ENCODE measurements at regions not wholly inside any gene's neighbourhood (a gene's known extent, or its start where the extent isn't known, plus 50 kb on each side); places are given as distances from the start of the nearest gene placed in this dataset.

- H3K27me3 ChIP-seq, result no peaks in the 10 kb centered on the region
- H3K4me3 ChIP-seq, result no peak overlapping the region
- 47% methylated on average over 10 of the region's 10 CpGs for WGBS (ENCODE audit: insufficient coverage, low coverage, low lambda C conversion rate, missing lambda C conversion rate)
- no peaks in the 10 kb centered on the region for H3K9me3 ChIP-seq
- no peaks in the 10 kb centered on the region for H3K4me1 ChIP-seq
- no peak overlapping the region for H3K27ac ChIP-seq
- ATAC-seq, result no peak
- no peak for DNase-seq
- intact Hi-C loops (cut with DNase I), result no loop called here
- no peaks in the 10 kb centered on the region for H3K36me3 ChIP-seq
- TF ChIP-seq POLR2A (IDR thresholded peaks at IDR 0.05) (no peak), CTCF (IDR thresholded peaks at IDR 0.05) (no peak)
These were observed 122.8 kb upstream of the PUM3 start for GRCh38 chr9:2966565-2967300.

DNA sequence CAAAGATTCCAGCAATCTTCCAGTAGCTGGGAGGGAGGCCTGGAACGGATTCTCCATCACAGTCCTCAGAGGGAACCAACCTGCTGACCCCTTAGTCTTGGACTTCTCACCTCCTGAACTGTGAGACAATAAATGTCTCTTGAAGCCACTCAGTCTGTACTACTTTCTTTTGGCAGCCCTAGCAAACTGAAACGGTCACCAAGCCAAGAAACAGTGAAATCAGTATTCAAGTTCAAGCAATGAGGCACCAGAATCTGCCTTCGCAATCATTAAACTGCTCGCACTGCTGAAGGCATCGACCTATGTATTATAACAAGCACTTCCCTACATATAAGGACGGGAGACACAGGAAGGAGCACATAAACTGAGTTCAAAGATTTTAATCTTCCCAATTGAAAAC, 120.6 kb upstream of the PUM3 start:
- intact Hi-C loops (cut with DNase I), result no loop called here
- H3K27ac ChIP-seq, result no peak overlapping the region
- no peak overlapping the region for H3K4me3 ChIP-seq
- no peaks in the 10 kb centered on the region for H3K4me1 ChIP-seq
- no peaks in the 10 kb centered on the region for H3K27me3 ChIP-seq
- H3K9me3 ChIP-seq, result no peaks in the 10 kb centered on the region
- DNase-seq, result no peak
- TF ChIP-seq CTCF (IDR thresholded peaks at IDR 0.05) (no peak), POLR2A (IDR thresholded peaks at IDR 0.05) (no peak)
- WGBS (ENCODE audit: insufficient coverage, low coverage, low lambda C conversion rate, missing lambda C conversion rate), result 32% methylated on average over 6 of the region's 6 CpGs
- ATAC-seq, result no peak
- H3K36me3 ChIP-seq, result no peaks in the 10 kb centered on the region

DNA sequence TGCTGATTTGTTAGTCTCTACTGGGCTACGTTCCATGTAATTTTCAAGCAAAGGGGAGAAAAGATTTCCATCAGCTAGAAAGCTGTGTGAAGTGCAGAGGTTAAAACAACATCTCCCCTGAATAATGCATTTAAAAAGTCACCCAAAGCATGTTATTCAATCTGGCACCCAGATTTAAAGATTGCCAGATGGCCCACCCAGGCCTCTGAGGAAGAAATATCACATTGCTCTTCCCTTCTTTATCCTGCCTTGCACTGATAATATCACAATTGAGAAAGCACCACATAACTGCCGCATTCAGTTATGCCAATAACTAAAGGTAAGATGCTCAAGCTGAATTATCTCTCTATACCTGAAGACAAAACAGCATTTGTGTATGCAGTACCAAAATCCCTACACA, 119.4 kb upstream of the PUM3 start:
- no peaks in the 10 kb centered on the region for H3K4me1 ChIP-seq
- H3K9me3 ChIP-seq, result no peaks in the 10 kb centered on the region
- no peak overlapping the region for H3K27ac ChIP-seq
- no peak for TF ChIP-seq POLR2A (IDR thresholded peaks at IDR 0.05)
- TF ChIP-seq CTCF (IDR thresholded peaks at IDR 0.05), result no peak
- H3K36me3 ChIP-seq, result no peaks in the 10 kb centered on the region
- WGBS (ENCODE audit: insufficient coverage, low coverage, low lambda C conversion rate, missing lambda C conversion rate), result 60% methylated on average over 2 of the region's 2 CpGs
- intact Hi-C loops (cut with DNase I), result no loop called here
- H3K4me3 ChIP-seq, result no peak overlapping the region
- no peak for ATAC-seq
- DNase-seq, result no peak
- no peaks in the 10 kb centered on the region for H3K27me3 ChIP-seq

GRCh38 chr9:2962471-2963172, 118.7 kb upstream of the PUM3 start:
- TF ChIP-seq POLR2A (IDR thresholded peaks at IDR 0.05) (no peak), CTCF (IDR thresholded peaks at IDR 0.05) (no peak)
- Histone ChIP-seq H3K9me3 (no peaks in the 10 kb centered on the region), H3K27ac (no peak overlapping the region), H3K27me3 (no peaks in the 10 kb centered on the region), H3K4me3 (no peak overlapping the region), H3K4me1 (no peaks in the 10 kb centered on the region), H3K36me3 (no peaks in the 10 kb centered on the region)
- DNase-seq (no peak), ATAC-seq (no peak)
- 47% methylated on average over 6 of the region's 6 CpGs for WGBS (ENCODE audit: insufficient coverage, low coverage, low lambda C conversion rate, missing lambda C conversion rate)
- intact Hi-C loops (cut with DNase I), result no loop called here

All from right lobe of liver (tissue), 6 donors.